CD4-positive, alpha-beta T cell (primary cell): ENCODE measurements at regions not wholly inside any gene's neighbourhood (a gene's known extent, or its start where the extent isn't known, plus 50 kb on each side); places are given as distances from the start of the nearest gene placed in this dataset.

ENCODE experiments used
- ATAC-seq: fragments of 200-7000 bp; cut with Tn5 transposase; one replicate; pipeline ENCODE4 v1.10.0; 2022; ENCODE audit warnings: mild to moderate bottlenecking; ENCODE audit not compliant: poor library complexity
- CTCF ChIA-PET: fragments of 350-600 bp; sonication (Branson Sonifier 250); formaldehyde crosslinking; loops from one replicate; lab custom pipeline; 2021; ENCODE audit warnings: antibody characterized with exemption, inconsistent platforms; lab: Charles Lee
- POLR2A ChIA-PET: fragments of 350-600 bp; sonication (Branson Sonifier 250); formaldehyde crosslinking; loops from one replicate; lab custom pipeline; 2021; ENCODE audit warnings: antibody characterized with exemption, inconsistent platforms; lab: Charles Lee
- DNase-seq, 14 experiments: peaks; one replicate each; pipeline ENCODE4 v3.0.0-alpha.2; 2013 to 2020; ENCODE audit warnings: mixed read lengths in 2 of 14
- H3K27ac ChIP-seq, 2 donors: one replicate each; pipeline versions ENCODE4 v1.5.1 to v1.7.0; 2013; ENCODE audit warnings: low read length in 2 of 2, low read depth in 1 of 2, mild to moderate bottlenecking in 1 of 2
- H3K27me3 ChIP-seq, 2 experiments: 1 replicate in 1 of 2; 2 replicates in 1 of 2; pipeline versions ENCODE4 v1.6.1 to v1.7.0; 2013; ENCODE audit warnings: low read length in 2 of 2, control low read depth in 1 of 2, mild to moderate bottlenecking in 1 of 2, moderate library complexity in 1 of 2; ENCODE audit not compliant: insufficient read depth in 2 of 2, control insufficient read depth in 1 of 2
- H3K36me3 ChIP-seq: one replicate; pipeline ENCODE4 v1.6.1; 2013; ENCODE audit warnings: low read length, control low read depth; ENCODE audit not compliant: insufficient read depth
- H3K4me1 ChIP-seq: one replicate; pipeline ENCODE4 v1.6.1; 2013; ENCODE audit warnings: low read length, control low read depth; ENCODE audit not compliant: insufficient read depth
- H3K4me3 ChIP-seq: one replicate; pipeline ENCODE4 v1.5.1; 2013; ENCODE audit warnings: mild to moderate bottlenecking, low read length, moderate library complexity
- H3K9me3 ChIP-seq, 2 experiments: 1 replicate in 1 of 2; 2 replicates in 1 of 2; pipeline versions ENCODE4 v1.6.1 to v1.7.0; 2013; ENCODE audit warnings: low read length in 2 of 2, mild to moderate bottlenecking in 2 of 2, control low read depth in 1 of 2, moderate library complexity in 1 of 2; ENCODE audit not compliant: control insufficient read depth in 1 of 2, insufficient read depth in 1 of 2
- H3K27ac Mint-ChIP-seq: one replicate; pipeline ENCODE4 v1.8.0; 2020; ENCODE audit warnings: mixed read lengths
- H3K27me3 Mint-ChIP-seq: one replicate; pipeline ENCODE4 v1.8.0; 2021; ENCODE audit warnings: mixed read lengths
- H3K36me3 Mint-ChIP-seq: one replicate; pipeline ENCODE4 v1.8.0; 2021; ENCODE audit warnings: low read depth, mixed read lengths
- H3K4me1 Mint-ChIP-seq: one replicate; pipeline ENCODE4 v1.8.0; 2021; ENCODE audit warnings: low read depth, mixed read lengths
- H3K4me3 Mint-ChIP-seq: one replicate; pipeline ENCODE4 v1.8.0; 2020; ENCODE audit warnings: mild to moderate bottlenecking, mixed read lengths
- H3K9me3 Mint-ChIP-seq: one replicate; pipeline ENCODE4 v1.8.0; 2020; ENCODE audit warnings: mixed read lengths
- CTCF ChIP-seq: fragments of 200-600 bp; IDR thresholded peaks from one replicate; pipeline ENCODE4 v1.8.0; 2022; ENCODE audit warnings: antibody characterized with exemption, mild to moderate bottlenecking
- intact Hi-C, 2 experiments: fragments of 100-400 bp; cut with DNase I in 1 of 2; cut with micrococcal nuclease in 1 of 2; formaldehyde crosslinking; loops; one replicate each; pipeline versions ENCODE4 v1.15.1 to v1.9.0; 2023 to 2025; cut with DNase I, micrococcal nuclease

DNA sequence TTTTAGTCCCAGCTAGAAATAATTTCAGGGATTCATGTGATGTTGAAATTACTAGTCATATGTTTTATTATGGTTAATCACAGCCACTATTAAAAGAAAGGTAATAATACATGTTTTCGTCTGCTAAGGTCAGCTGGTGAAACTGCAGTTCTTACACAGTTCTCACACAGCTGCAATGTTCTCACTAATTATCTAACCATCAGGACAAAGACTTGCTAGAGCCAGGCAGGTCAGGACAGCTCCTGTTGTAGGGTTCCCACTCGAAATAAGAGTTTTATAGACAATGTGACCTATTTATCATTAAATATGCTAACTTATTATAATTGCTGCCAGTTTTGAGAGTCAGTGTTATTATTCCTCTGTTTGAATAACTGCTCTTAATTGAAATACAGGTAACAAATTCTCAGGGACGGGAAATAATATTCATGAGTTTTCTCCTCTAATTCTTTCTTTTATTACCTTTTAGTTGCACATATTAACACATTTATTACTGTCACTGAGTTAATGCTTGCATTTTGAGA lies 97.9 kb downstream of the GJA1 start:
- no peaks in the 10 kb centered on the region for H3K27me3 Mint-ChIP-seq
- ChIA-PET POLR2A (no interaction called here), CTCF (no interaction called here)
- no peaks in the 10 kb centered on the region for H3K4me1 ChIP-seq
- H3K27ac ChIP-seq, result no peak overlapping the region
- no peak overlapping the region for H3K4me3 Mint-ChIP-seq
- no peaks in the 10 kb centered on the region for H3K4me1 Mint-ChIP-seq
- intact Hi-C loops, result no loop called here
- ATAC-seq (no peak), DNase-seq (no peak)
- H3K36me3 Mint-ChIP-seq, result no peaks in the 10 kb centered on the region
- no peaks in the 10 kb centered on the region for H3K9me3 Mint-ChIP-seq
- H3K27me3 ChIP-seq, result no peaks in the 10 kb centered on the region
- TF ChIP-seq CTCF, result no peak
- no peaks in the 10 kb centered on the region for H3K9me3 ChIP-seq
- no peak overlapping the region for H3K27ac Mint-ChIP-seq
- no peak overlapping the region for H3K4me3 ChIP-seq
- H3K36me3 ChIP-seq, result no peaks in the 10 kb centered on the region

DNA sequence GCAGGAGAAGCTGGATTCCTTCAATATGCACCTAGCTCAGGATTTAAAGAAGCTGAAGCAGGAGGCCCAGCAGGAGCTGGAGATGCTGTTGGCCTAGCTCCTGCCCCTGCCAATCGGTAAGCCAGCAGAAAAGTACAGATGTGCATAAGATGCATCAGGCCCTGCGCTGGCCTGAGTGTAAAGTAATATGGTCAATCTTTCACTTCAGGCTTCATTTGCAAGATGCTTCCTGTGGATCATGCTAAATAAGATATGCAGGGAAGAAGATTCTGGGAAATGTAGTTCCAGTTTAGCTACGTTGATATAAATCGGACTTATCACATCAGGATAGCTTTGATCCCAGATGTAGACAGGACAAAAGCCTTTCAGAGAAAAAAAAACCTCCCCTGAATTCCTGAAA lies 100.3 kb downstream of the GJA1 start:
- intact Hi-C loops, result no loop called here
- POLR2A ChIA-PET, result no interaction called here
- no peaks in the 10 kb centered on the region for H3K4me1 Mint-ChIP-seq

DNA sequence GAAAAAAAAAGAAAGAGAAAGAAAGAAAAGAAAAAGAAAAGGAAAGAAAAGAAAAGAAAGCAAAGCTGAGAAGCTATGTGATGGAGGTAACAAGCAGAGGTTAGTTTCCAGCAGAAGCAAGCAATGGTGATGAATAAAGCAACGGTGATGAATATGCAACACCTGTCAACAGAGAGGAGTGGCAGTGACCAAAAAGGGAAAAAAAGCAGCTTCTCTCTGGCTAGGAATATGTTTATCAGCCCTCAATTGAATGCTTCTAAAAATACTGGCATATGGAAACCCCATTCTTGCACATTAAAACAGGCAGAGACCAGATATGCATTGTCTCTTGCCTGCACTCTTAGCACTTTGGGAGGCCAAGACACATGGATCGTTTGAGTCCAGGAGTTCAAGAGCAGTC lies 100.9 kb downstream of the GJA1 start:
- no peaks in the 10 kb centered on the region for H3K36me3 ChIP-seq
- no peaks in the 10 kb centered on the region for H3K27me3 Mint-ChIP-seq
- ChIA-PET CTCF (interaction anchor here (0.6 kb wide), 1 partner anchor 15 kb away, joined by 3 read pairs; no protein-coding TSS in a partner anchor), POLR2A (no interaction called here)
- H3K36me3 Mint-ChIP-seq, result no peaks in the 10 kb centered on the region
- no peak overlapping the region for H3K4me3 ChIP-seq
- H3K9me3 Mint-ChIP-seq, result no peaks in the 10 kb centered on the region
- ATAC-seq, result no peak
- no peaks in the 10 kb centered on the region for H3K4me1 ChIP-seq
- intact Hi-C loops, result no loop called here
- no peaks in the 10 kb centered on the region for H3K4me1 Mint-ChIP-seq
- H3K27me3 ChIP-seq, result no peaks in the 10 kb centered on the region
- H3K27ac Mint-ChIP-seq, result no peak overlapping the region
- no peak overlapping the region for H3K4me3 Mint-ChIP-seq
- no peak for DNase-seq
- TF ChIP-seq CTCF, result no peak
- no peaks in the 10 kb centered on the region for H3K9me3 ChIP-seq
- H3K27ac ChIP-seq, result no peak overlapping the region

More for the DNA sequence above, 100.3 kb downstream of the GJA1 start:
- Histone ChIP-seq H3K4me3 (no peak overlapping the region), H3K9me3 (no peaks in the 10 kb centered on the region), H3K4me1 (no peaks in the 10 kb centered on the region), H3K27me3 (no peaks in the 10 kb centered on the region), H3K27ac (no peak overlapping the region), H3K36me3 (no peaks in the 10 kb centered on the region)
- no peak for TF ChIP-seq CTCF
- Mint-ChIP-seq H3K36me3 (no peaks in the 10 kb centered on the region), H3K27me3 (no peaks in the 10 kb centered on the region), H3K9me3 (no peaks in the 10 kb centered on the region), H3K27ac (no peak overlapping the region), H3K4me3 (no peak overlapping the region)
- CTCF ChIA-PET, result no interaction called here
- DNase-seq (no peak), ATAC-seq (no peak)
